ENCODE measurements at regions not wholly inside any gene's neighbourhood (a gene's known extent, or its start where the extent isn't known, plus 50 kb on each side); places are given as distances from the start of the nearest gene placed in this dataset.
A peak's percentile ranks its signal among the peaks of the same experiment; 100 is the strongest.

DNA sequence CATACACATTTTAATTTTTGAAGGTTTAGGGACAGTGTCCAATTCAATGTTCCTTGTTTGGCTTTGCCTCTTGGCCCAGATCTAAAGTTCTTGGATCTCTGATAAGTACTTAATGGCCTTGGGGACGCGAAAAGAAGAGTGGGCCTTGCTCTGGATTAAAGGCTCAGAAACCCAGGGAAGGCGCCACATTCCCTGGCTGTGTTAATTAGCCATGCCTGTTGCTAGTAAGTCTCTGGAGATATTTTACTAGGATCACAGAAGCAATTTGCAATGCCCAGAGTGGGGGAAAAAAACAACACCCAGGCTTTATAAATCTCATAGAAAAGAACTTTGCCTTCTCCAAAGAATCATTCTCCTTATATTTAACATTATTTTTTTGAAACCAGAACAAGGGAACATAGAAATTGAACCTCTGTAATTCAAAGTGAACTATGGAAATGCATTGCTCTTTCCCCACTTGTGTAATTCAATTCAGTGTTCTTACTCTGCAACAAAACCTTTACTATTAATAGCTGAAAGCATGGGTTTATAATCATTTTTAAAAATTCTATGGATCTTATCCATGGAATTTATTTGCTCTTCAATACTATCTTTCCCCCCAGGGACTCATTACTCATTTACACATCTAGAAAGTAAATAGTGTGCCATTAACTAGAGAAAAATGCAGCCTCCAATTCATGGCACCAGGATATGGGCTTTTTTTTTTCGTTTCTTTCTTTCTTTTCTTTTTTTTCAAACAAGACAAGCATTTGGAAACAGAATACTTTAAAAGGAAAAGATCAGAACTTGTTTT lies 172.2 kb upstream of the ANKRD55 start:
- Histone ChIP-seq H2BK12ac (ENCODE audit: insufficient read length, low read depth, low read length) (no peak overlapping the region), H3K27me3 (ENCODE audit: insufficient read depth, low read length) (no peaks in the 10 kb centered on the region), H3K23me2 (ENCODE audit: insufficient read length, low read depth, low read length, poor library complexity, severe bottlenecking) (no peaks in the 10 kb centered on the region), H3K23ac (ENCODE audit: insufficient read length, low read depth, low read length) (no peak overlapping the region), H2BK15ac (ENCODE audit: low read depth, low read length) (no peak overlapping the region), H2BK5ac (ENCODE audit: insufficient read length, low read length) (no peak overlapping the region), H3K9me3 (ENCODE audit: control insufficient read depth, low read depth, low read length) (no peaks in the 10 kb centered on the region), H3K9ac (ENCODE audit: extremely low read depth, insufficient read length, low read length) (no peak overlapping the region), H3K14ac (ENCODE audit: insufficient read depth, low read length) (no peak overlapping the region), H3K18ac (ENCODE audit: insufficient read length, low read depth, low read length) (no peak overlapping the region), H3K4me1 (ENCODE audit: insufficient read depth, low read length) (no peaks in the 10 kb centered on the region; the same call in 1 of the 2 replicates), H4K5ac (ENCODE audit: insufficient read length, low read depth, low read length) (no peak overlapping the region), H4K20me1 (ENCODE audit: control insufficient read depth, insufficient read depth, insufficient read length) (no peaks in the 10 kb centered on the region), H3K56ac (ENCODE audit: insufficient read length, low read depth, low read length) (no peak overlapping the region), H2AFZ (ENCODE audit: low read length) (no peak overlapping the region), H3K27ac (ENCODE audit: insufficient read length, low read depth, low read length) (no peak overlapping the region), H3K79me1 (ENCODE audit: insufficient read depth, low read depth, low read length, poor library complexity, severe bottlenecking) (no peaks in the 10 kb centered on the region), H3T11ph (ENCODE audit: low read length) (no peak overlapping the region), H2AK5ac (ENCODE audit: insufficient read length, low read length) (no peak overlapping the region), H4K8ac (replicated peaks; ENCODE audit: insufficient read length, low read depth, low read length) (no peak overlapping the region), H4K91ac (ENCODE audit: insufficient read length, low read depth, low read length) (no peak overlapping the region), H2BK120ac (ENCODE audit: low read depth, low read length, poor library complexity, severe bottlenecking) (no peak overlapping the region), H3K4me2 (ENCODE audit: insufficient read depth, insufficient read length, low read length) (no peak overlapping the region), H3K79me2 (ENCODE audit: insufficient read depth, low read length) (no peaks in the 10 kb centered on the region), H2BK20ac (ENCODE audit: low read depth, low read length, poor library complexity, severe bottlenecking) (no peak overlapping the region), H3K4ac (ENCODE audit: low read depth, low read length) (no peak overlapping the region)
- TF ChIP-seq, protein P1, sequence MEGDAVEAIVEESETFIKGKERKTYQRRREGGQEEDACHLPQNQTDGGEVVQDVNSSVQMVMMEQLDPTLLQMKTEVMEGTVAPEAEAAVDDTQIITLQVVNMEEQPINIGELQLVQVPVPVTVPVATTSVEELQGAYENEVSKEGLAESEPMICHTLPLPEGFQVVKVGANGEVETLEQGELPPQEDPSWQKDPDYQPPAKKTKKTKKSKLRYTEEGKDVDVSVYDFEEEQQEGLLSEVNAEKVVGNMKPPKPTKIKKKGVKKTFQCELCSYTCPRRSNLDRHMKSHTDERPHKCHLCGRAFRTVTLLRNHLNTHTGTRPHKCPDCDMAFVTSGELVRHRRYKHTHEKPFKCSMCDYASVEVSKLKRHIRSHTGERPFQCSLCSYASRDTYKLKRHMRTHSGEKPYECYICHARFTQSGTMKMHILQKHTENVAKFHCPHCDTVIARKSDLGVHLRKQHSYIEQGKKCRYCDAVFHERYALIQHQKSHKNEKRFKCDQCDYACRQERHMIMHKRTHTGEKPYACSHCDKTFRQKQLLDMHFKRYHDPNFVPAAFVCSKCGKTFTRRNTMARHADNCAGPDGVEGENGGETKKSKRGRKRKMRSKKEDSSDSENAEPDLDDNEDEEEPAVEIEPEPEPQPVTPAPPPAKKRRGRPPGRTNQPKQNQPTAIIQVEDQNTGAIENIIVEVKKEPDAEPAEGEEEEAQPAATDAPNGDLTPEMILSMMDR (conservative IDR thresholded peaks at IDR 0.05) = no peak
- DNase-seq = no peak
- Mint-ChIP-seq H3K4me1 (peaks cover 22 to 24% of the 10 kb centered on the region in 2 experiments), H3K4me3 (no peak overlapping the region), H3K36me3 (ENCODE audit: insufficient read depth in 1 of 3, low read depth in 3 of 3) (no peaks in the 10 kb centered on the region), H3K27ac (peak overlapping the region in 1 of 3 experiments; percentile 21; a peak in 2 of 7 replicates), H3K9me3 (no peaks in the 10 kb centered on the region), H3K27me3 (ENCODE audit: low read depth) (no peaks in the 10 kb centered on the region)
- WGBS (ENCODE audit: extremely low coverage, insufficient read length, low lambda C conversion rate) = no CpG with 5 or more reads among the region's 4 CpGs

All from H9 (cell line).